HG03354 (cell line): ENCODE measurements at regions not wholly inside any gene's neighbourhood (a gene's known extent, or its start where the extent isn't known, plus 50 kb on each side); places are given as distances from the start of the nearest gene placed in this dataset.
"Not testable (repeated sequence)": the region's sequence is repeated elsewhere in the genome, so short reads cannot be mapped to it uniquely, and the experiment has no call there.

Experiments used
- ATAC-seq: cut with Tn5 transposase; IDR thresholded peaks from one replicate; pipeline ENCODE4 v1.9.1; 2021; ENCODE audit warnings: mild to moderate bottlenecking; ENCODE audit not compliant: unreplicated experiment, poor library complexity, severe bottlenecking

- no peak for ATAC-seq
These were observed 247.1 kb downstream of the LRRC70 start for GRCh38 chr5:62825623-62826220.

GRCh38 chr5:62824936-62825335, 246.3 kb downstream of the LRRC70 start:
- no peak for ATAC-seq

GRCh38 chr5:62817043-62817442, 238.4 kb downstream of the LRRC70 start:
- ATAC-seq: not testable (repeated sequence)

GRCh38 chr5:62814991-62815390, 236.4 kb downstream of the LRRC70 start:
- no peak for ATAC-seq

- no peak for ATAC-seq
These were observed 234.1 kb downstream of the LRRC70 start for GRCh38 chr5:62812621-62813255.

- ATAC-seq: not testable (repeated sequence)
These were observed 226.2 kb downstream of the LRRC70 start for GRCh38 chr5:62804819-62805218.

- ATAC-seq: no peak
These were observed 217.3 kb downstream of the LRRC70 start for GRCh38 chr5:62795926-62796325.

- no peak for ATAC-seq
These were observed 215.8 kb downstream of the LRRC70 start for GRCh38 chr5:62794456-62794855.

- no peak for ATAC-seq
These were observed 212.4 kb downstream of the LRRC70 start for GRCh38 chr5:62791059-62791458.

GRCh38 chr5:62790348-62790747, 211.7 kb downstream of the LRRC70 start:
- no peak for ATAC-seq

- no peak for ATAC-seq
These were observed 207.5 kb downstream of the LRRC70 start for GRCh38 chr5:62786099-62786498.

- ATAC-seq: no peak
These were observed 207.0 kb downstream of the LRRC70 start for GRCh38 chr5:62785588-62785987.

GRCh38 chr5:62783374-62784057, 204.9 kb downstream of the LRRC70 start:
- peak; percentile 73 for ATAC-seq

- no peak for ATAC-seq
These were observed 202.3 kb downstream of the LRRC70 start for GRCh38 chr5:62780888-62781287.

GRCh38 chr5:62780230-62780629, 201.6 kb downstream of the LRRC70 start:
- ATAC-seq: no peak

GRCh38 chr5:62779010-62779422, 200.4 kb downstream of the LRRC70 start:
- peak; percentile 54 for ATAC-seq

- ATAC-seq: peak; percentile 31
These were observed 199.8 kb downstream of the LRRC70 start for GRCh38 chr5:62778316-62779009.

- not testable (repeated sequence) for ATAC-seq
These were observed 198.5 kb downstream of the LRRC70 start for GRCh38 chr5:62777081-62777480.

- not testable (repeated sequence) for ATAC-seq
These were observed 198.0 kb downstream of the LRRC70 start for GRCh38 chr5:62776592-62776991.

- no peak for ATAC-seq
These were observed 194.8 kb downstream of the LRRC70 start for GRCh38 chr5:62773460-62773859.
